HEK293 (cell line): ENCODE measurements at regions not wholly inside any gene's neighbourhood (a gene's known extent, or its start where the extent isn't known, plus 50 kb on each side); places are given as distances from the start of the nearest gene placed in this dataset.

Experiments used
- CTCF ChIA-PET: fragments of 350-600 bp; formaldehyde crosslinking; extraction: SDS; loops from one replicate; lab custom pipeline; 2021; ENCODE audit warnings: antibody characterized with exemption; lab: Yijun Ruan, JAX
- POLR2A ChIA-PET: fragments of 300-600 bp; formaldehyde crosslinking; extraction: SDS; loops from one replicate; lab custom pipeline; 2020; ENCODE audit warnings: antibody characterized with exemption, inconsistent platforms; lab: Yijun Ruan, JAX
- H3K27ac ChIP-seq: fragments of 200-500 bp; sonication (Bioruptor generic); 2 replicates; pipeline ENCODE4 v1.5.1; 2014; ENCODE audit warnings: low read depth, low read length, control low read depth, inconsistent platforms; ENCODE audit errors: extremely low read depth
- H3K36me3 ChIP-seq, 2 experiments: fragments of 200-500 bp in 1 of 2; sonication (Bioruptor generic) in 1 of 2; 1 replicate in 1 of 2; 2 replicates in 1 of 2; pipeline ENCODE4 v1.5.1; 2014 to 2017; ENCODE audit warnings: inconsistent platforms in 2 of 2, low read length in 2 of 2; ENCODE audit not compliant: control insufficient read depth in 2 of 2, insufficient read depth in 1 of 2
- H3K4me1 ChIP-seq: fragments of 200-500 bp; sonication (Bioruptor generic); 2 replicates; pipeline ENCODE4 v1.5.1; 2014; ENCODE audit warnings: mild to moderate bottlenecking, low read length, inconsistent platforms; ENCODE audit not compliant: control insufficient read depth, insufficient read depth
- H3K4me3 ChIP-seq: 2 replicates; pipeline ENCODE4 v1.5.1; 2011; ENCODE audit warnings: low read depth, mild to moderate bottlenecking, control low read depth, low read length, moderate library complexity
- H3K9me3 ChIP-seq: fragments of 200-500 bp; sonication (Bioruptor generic); 2 replicates; pipeline ENCODE4 v1.5.1; 2014; ENCODE audit warnings: low read depth, low read length, inconsistent platforms; ENCODE audit not compliant: control insufficient read depth, insufficient read depth
- HOXD13 ChIP-seq: sonication (generic); formaldehyde crosslinking; IDR thresholded peaks from 2 replicates; pipeline ENCODE4 v1.8.0; 2022; ENCODE audit warnings: missing genetic modification reagents, borderline replicate concordance
- IKZF3 ChIP-seq: fragments of 450-650 bp; IDR thresholded peaks from 2 replicates; pipeline ENCODE4 v1.5.0; 2018; ENCODE audit warnings: missing biosample characterization, mild to moderate bottlenecking, missing genetic modification characterization, moderate library complexity
- KLF1 ChIP-seq: fragments of 450-650 bp; formaldehyde crosslinking; IDR thresholded peaks from 2 replicates; pipeline ENCODE4 v1.5.1; 2016; ENCODE audit warnings: missing biosample characterization, missing genetic modification characterization
- MEIS1 ChIP-seq: sonication (generic); formaldehyde crosslinking; IDR thresholded peaks from 2 replicates; pipeline ENCODE4 v1.8.1; 2022; ENCODE audit warnings: missing genetic modification reagents, mild to moderate bottlenecking, borderline replicate concordance
- PRDM1 ChIP-seq: fragments of 450-650 bp; formaldehyde crosslinking; IDR thresholded peaks from 2 replicates; pipeline ENCODE4; 2016; ENCODE audit warnings: missing biosample characterization, missing genetic modification characterization
- SCRT1 ChIP-seq: fragments of 450-650 bp; formaldehyde crosslinking; IDR thresholded peaks from 2 replicates; pipeline ENCODE4 v1.5.1; 2016; ENCODE audit warnings: missing biosample characterization, missing genetic modification characterization, borderline replicate concordance
- SETDB1 ChIP-seq: IDR thresholded peaks from one replicate; pipeline ENCODE4 v1.6.1; 2017; ENCODE audit warnings: mild to moderate bottlenecking, low read length, moderate library complexity, mixed read lengths; ENCODE audit not compliant: insufficient read length
- SP2 ChIP-seq: fragments of 450-650 bp; formaldehyde crosslinking; IDR thresholded peaks from 2 replicates; pipeline ENCODE4 v1.5.1; 2016; ENCODE audit warnings: missing biosample characterization, missing genetic modification characterization
- YY1 ChIP-seq: fragments of 450-650 bp; formaldehyde crosslinking; IDR thresholded peaks from 2 replicates; pipeline ENCODE4 v1.5.1; 2018; ENCODE audit warnings: missing biosample characterization, missing genetic modification characterization
- ZBTB21 ChIP-seq: fragments of 450-650 bp; formaldehyde crosslinking; IDR thresholded peaks from 2 replicates; pipeline ENCODE4 v1.5.1; 2017; ENCODE audit warnings: missing biosample characterization, missing genetic modification characterization
- ZFP41 ChIP-seq: fragments of 450-650 bp; formaldehyde crosslinking; IDR thresholded peaks from 2 replicates; pipeline ENCODE4 v1.5.1; 2016; ENCODE audit warnings: missing biosample characterization, missing genetic modification characterization, borderline replicate concordance
- ZNF133 ChIP-seq: fragments of 450-650 bp; formaldehyde crosslinking; IDR thresholded peaks from 2 replicates; pipeline ENCODE4 v1.5.1; 2016; ENCODE audit warnings: missing biosample characterization, missing genetic modification characterization
- ZNF138 ChIP-seq: fragments of 450-650 bp; formaldehyde crosslinking; IDR thresholded peaks from 2 replicates; pipeline ENCODE4 v1.5.1; 2016; ENCODE audit warnings: missing biosample characterization, missing genetic modification characterization, borderline replicate concordance
- ZNF157 ChIP-seq: fragments of 450-650 bp; formaldehyde crosslinking; IDR thresholded peaks from 2 replicates; pipeline ENCODE4 v1.5.1; 2016; ENCODE audit warnings: missing biosample characterization, missing genetic modification characterization
- ZNF16 ChIP-seq: fragments of 450-650 bp; formaldehyde crosslinking; IDR thresholded peaks from 2 replicates; pipeline ENCODE4 v1.5.1; 2016; ENCODE audit warnings: low read depth, missing biosample characterization, missing genetic modification characterization
- ZNF214 ChIP-seq: fragments of 450-650 bp; formaldehyde crosslinking; IDR thresholded peaks from 2 replicates; pipeline ENCODE4 v1.5.1; 2017; ENCODE audit warnings: missing biosample characterization, mild to moderate bottlenecking, missing genetic modification characterization, borderline replicate concordance
- ZNF24 ChIP-seq: fragments of 450-650 bp; formaldehyde crosslinking; IDR thresholded peaks from 2 replicates; pipeline ENCODE4 v1.5.1; 2016; ENCODE audit warnings: missing biosample characterization, missing genetic modification characterization
- ZNF280D ChIP-seq: fragments of 450-650 bp; formaldehyde crosslinking; IDR thresholded peaks from 2 replicates; pipeline ENCODE4 v1.5.1; 2016; ENCODE audit warnings: missing biosample characterization, missing genetic modification characterization
- ZNF324 ChIP-seq: fragments of 450-650 bp; formaldehyde crosslinking; IDR thresholded peaks from 2 replicates; pipeline ENCODE4 v1.5.1; 2016; ENCODE audit warnings: missing biosample characterization, missing genetic modification characterization
- ZNF366 ChIP-seq: fragments of 450-650 bp; formaldehyde crosslinking; conservative IDR thresholded peaks from 2 replicates; pipeline ENCODE4 v1.5.1; 2016; ENCODE audit warnings: missing biosample characterization, missing genetic modification characterization
- ZNF37A ChIP-seq: fragments of 450-650 bp; IDR thresholded peaks from 2 replicates; pipeline ENCODE4 v1.5.1; 2018; ENCODE audit warnings: missing biosample characterization, missing genetic modification characterization
- ZNF510 ChIP-seq: fragments of 450-650 bp; formaldehyde crosslinking; IDR thresholded peaks from 2 replicates; pipeline ENCODE4 v1.5.1; 2018; ENCODE audit warnings: mild to moderate bottlenecking, missing genetic modification characterization, missing biosample characterization; ENCODE audit not compliant: insufficient replicate concordance
- ZNF513 ChIP-seq: fragments of 450-650 bp; IDR thresholded peaks from 2 replicates; pipeline ENCODE4 v1.5.1; 2018; ENCODE audit warnings: missing biosample characterization, missing genetic modification characterization
- ZNF544 ChIP-seq: fragments of 450-650 bp; formaldehyde crosslinking; IDR thresholded peaks from 2 replicates; pipeline ENCODE4 v1.5.0; 2017; ENCODE audit warnings: missing biosample characterization, missing genetic modification characterization
- ZNF600 ChIP-seq: fragments of 450-650 bp; formaldehyde crosslinking; IDR thresholded peaks from 2 replicates; pipeline ENCODE4 v1.5.1; 2016; ENCODE audit warnings: missing biosample characterization, missing genetic modification characterization
- ZNF677 ChIP-seq: fragments of 450-650 bp; IDR thresholded peaks from 2 replicates; pipeline ENCODE4 v1.5.0; 2018; ENCODE audit warnings: missing biosample characterization, mild to moderate bottlenecking, missing genetic modification characterization, moderate library complexity
- ZNF704 ChIP-seq: fragments of 450-650 bp; formaldehyde crosslinking; IDR thresholded peaks from 2 replicates; pipeline ENCODE4 v1.5.1; 2016; ENCODE audit warnings: missing biosample characterization, missing genetic modification characterization
- ZNF791 ChIP-seq: fragments of 450-650 bp; formaldehyde crosslinking; IDR thresholded peaks from 2 replicates; pipeline ENCODE4 v1.5.1; 2016; ENCODE audit warnings: missing biosample characterization, missing genetic modification characterization
- ZSCAN23 ChIP-seq: fragments of 450-650 bp; formaldehyde crosslinking; IDR thresholded peaks from 2 replicates; pipeline ENCODE4 v1.5.1; 2016; ENCODE audit warnings: missing biosample characterization, missing genetic modification characterization

DNA sequence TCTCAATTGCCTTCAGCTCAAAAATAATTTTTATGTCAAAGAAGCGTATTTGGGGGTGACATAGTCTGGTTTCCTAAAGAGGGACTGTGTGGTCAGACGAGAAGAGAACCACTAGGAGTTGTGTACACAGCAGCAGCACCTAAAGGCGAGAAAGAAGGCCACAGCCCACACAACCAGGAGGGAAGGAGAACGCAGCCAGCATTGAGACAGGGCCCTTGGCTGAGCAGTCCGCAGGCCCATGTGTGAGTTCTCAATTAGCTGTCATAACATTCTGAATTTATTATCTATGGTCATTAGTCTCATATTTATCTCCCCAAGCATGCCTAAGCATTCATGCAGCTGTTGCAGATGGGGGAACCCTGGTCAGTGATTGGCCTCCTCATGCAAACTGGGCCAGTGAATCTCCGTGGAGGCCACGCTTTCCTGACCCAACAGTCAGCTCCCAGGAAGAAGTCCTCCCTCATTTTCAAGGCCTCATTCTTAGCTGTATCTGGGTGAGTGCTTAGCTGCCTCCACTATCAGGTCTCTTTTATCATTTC is 81.2 kb upstream of the ATF7IP start:
- Histone ChIP-seq H3K27ac (no peak overlapping the region), H3K9me3 (no peaks in the 10 kb centered on the region), H3K36me3 (no peaks in the 10 kb centered on the region), H3K4me3 (no peak overlapping the region), H3K4me1 (no peaks in the 10 kb centered on the region)
- POLR2A ChIA-PET: interaction anchor here (0.6 kb wide), 1 partner anchor 381 kb away, joined by 3 read pairs; no protein-coding TSS in a partner anchor
- TF ChIP-seq ZNF157 (tag by site-specific recombination): no peak
- TF ChIP-seq SETDB1: peak; percentile 37
- CTCF ChIA-PET: interaction anchor here (0.7 kb wide), 1 partner anchor 28 kb away, joined by 3 read pairs; no protein-coding TSS in a partner anchor

GRCh38 chr12:14289601-14290000 is 75.9 kb upstream of the ATF7IP start:
- TF ChIP-seq ZFP41 (tag by site-specific recombination) (no peak), ZNF280D (tag by site-specific recombination) (no peak), ZNF24 (tag by site-specific recombination) (no peak), ZNF16 (tag by site-specific recombination) (no peak), ZNF791 (tag by site-specific recombination) (no peak), ZNF324 (tag by site-specific recombination) (no peak), ZSCAN23 (tag by site-specific recombination) (no peak), ZNF600 (tag by site-specific recombination) (no peak), ZBTB21 (tag by site-specific recombination) (no peak)
- H3K27ac ChIP-seq: no peak overlapping the region
- H3K9me3 ChIP-seq: no peaks in the 10 kb centered on the region
- no peaks in the 10 kb centered on the region for H3K4me1 ChIP-seq
- no peaks in the 10 kb centered on the region for H3K36me3 ChIP-seq
- CTCF ChIA-PET: interaction anchor here (0.8 kb wide), 1 partner anchor 164 kb away, joined by 3 read pairs; no protein-coding TSS in a partner anchor
- no peak overlapping the region for H3K4me3 ChIP-seq
- POLR2A ChIA-PET: no interaction called here

DNA sequence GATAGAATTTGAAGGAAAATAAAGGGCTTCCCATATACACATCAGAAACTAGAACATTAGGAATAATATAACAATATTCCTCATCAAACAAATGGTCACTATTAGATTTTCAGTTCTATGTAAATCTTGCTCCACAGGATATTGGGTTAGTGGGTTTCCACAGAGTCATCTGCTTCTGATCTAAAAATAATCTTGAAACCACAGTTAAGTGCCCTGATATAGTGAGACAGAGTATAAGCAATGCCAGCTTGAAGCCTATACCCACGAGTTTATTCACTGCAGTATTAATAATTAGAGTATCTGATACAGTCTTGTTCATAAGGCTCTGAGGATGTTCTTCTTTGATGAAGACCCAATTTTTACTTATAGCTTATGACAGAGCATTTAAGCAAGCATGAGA is 74.5 kb upstream of the ATF7IP start:
- no peaks in the 10 kb centered on the region for H3K4me1 ChIP-seq
- H3K4me3 ChIP-seq: no peak overlapping the region
- H3K36me3 ChIP-seq: no peaks in the 10 kb centered on the region
- no peak overlapping the region for H3K27ac ChIP-seq
- no peaks in the 10 kb centered on the region for H3K9me3 ChIP-seq
- CTCF ChIA-PET: no interaction called here
- POLR2A ChIA-PET: no interaction called here
- no peak for TF ChIP-seq SCRT1
- no peak for TF ChIP-seq MEIS1
- no peak for TF ChIP-seq YY1 (tag by site-specific recombination)
- TF ChIP-seq SP2: no peak
- TF ChIP-seq PRDM1: no peak
- TF ChIP-seq ZNF37A (tag by site-specific recombination): no peak
- no peak for TF ChIP-seq KLF1 (tag by site-specific recombination)
- TF ChIP-seq HOXD13 (CRISPR knock-in tag): no peak
- TF ChIP-seq ZNF214 (tag by site-specific recombination): no peak
- TF ChIP-seq ZNF133 (tag by site-specific recombination): no peak
- no peak for TF ChIP-seq ZNF513
- no peak for TF ChIP-seq IKZF3 (tag by site-specific recombination)
- no peak for TF ChIP-seq ZNF544 (tag by site-specific recombination)
- TF ChIP-seq ZNF677 (tag by site-specific recombination): no peak
- TF ChIP-seq ZNF138 (tag by site-specific recombination): no peak
- TF ChIP-seq ZNF366 (tag by site-specific recombination): no peak
- TF ChIP-seq ZNF704 (tag by site-specific recombination): no peak
- no peak for TF ChIP-seq ZNF510
